ENCODE measurements at regions not wholly inside any gene's neighbourhood (a gene's known extent, or its start where the extent isn't known, plus 50 kb on each side); places are given as distances from the start of the nearest gene placed in this dataset.

DNA sequence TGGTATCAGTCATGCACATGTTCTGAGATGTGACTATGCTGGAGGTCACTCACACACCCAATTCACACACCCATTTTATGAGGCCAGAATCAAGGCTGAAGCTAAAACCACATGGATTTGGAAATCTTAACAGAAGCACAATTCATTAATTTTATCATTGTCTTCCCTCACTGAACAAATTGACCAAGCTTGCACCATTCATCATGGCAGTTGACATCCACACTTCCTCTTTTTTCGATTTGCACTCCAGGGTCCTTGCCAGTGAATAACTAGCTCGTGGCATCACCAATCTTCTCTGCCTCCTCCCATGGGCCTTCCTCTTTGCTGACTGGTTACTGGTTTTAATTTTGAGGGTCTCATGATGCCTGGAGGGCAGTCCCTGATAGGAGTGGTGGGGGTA is 123.0 kb upstream of the ASIC2 start:
- TF ChIP-seq, protein P1, sequence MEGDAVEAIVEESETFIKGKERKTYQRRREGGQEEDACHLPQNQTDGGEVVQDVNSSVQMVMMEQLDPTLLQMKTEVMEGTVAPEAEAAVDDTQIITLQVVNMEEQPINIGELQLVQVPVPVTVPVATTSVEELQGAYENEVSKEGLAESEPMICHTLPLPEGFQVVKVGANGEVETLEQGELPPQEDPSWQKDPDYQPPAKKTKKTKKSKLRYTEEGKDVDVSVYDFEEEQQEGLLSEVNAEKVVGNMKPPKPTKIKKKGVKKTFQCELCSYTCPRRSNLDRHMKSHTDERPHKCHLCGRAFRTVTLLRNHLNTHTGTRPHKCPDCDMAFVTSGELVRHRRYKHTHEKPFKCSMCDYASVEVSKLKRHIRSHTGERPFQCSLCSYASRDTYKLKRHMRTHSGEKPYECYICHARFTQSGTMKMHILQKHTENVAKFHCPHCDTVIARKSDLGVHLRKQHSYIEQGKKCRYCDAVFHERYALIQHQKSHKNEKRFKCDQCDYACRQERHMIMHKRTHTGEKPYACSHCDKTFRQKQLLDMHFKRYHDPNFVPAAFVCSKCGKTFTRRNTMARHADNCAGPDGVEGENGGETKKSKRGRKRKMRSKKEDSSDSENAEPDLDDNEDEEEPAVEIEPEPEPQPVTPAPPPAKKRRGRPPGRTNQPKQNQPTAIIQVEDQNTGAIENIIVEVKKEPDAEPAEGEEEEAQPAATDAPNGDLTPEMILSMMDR (IDR thresholded peaks at IDR 0.05): no peak
- no peak for TF ChIP-seq EP300 (IDR thresholded peaks at IDR 0.05)
